HG02884 (cell line): ENCODE measurements at regions not wholly inside any gene's neighbourhood (a gene's known extent, or its start where the extent isn't known, plus 50 kb on each side); places are given as distances from the start of the nearest gene placed in this dataset.

Experiments
- ATAC-seq: cut with Tn5 transposase; IDR thresholded peaks from one replicate; pipeline ENCODE4 v1.9.1; 2021; ENCODE audit warnings: mild to moderate bottlenecking, moderate library complexity; ENCODE audit not compliant: unreplicated experiment

DNA sequence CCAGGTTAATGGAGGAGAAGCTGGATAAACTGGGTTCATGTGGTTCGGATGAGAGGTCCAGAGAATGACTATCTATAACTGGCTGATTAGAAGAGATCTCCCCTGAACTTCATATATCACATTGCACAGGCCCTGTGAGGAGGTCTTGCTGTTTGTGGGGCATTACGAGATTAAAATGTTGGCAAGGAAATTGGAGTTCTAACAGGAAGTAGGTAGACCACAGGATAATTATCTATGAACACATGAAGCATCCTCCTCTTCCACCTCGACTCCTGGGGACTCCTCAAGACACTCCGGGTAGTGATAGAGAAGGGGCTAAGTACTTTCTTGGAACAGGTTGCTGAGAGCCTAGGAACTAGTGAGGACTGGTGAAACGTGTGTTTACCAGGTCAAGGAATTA, 418.8 kb downstream of the KCNH5 start:
- ATAC-seq: no peak

DNA sequence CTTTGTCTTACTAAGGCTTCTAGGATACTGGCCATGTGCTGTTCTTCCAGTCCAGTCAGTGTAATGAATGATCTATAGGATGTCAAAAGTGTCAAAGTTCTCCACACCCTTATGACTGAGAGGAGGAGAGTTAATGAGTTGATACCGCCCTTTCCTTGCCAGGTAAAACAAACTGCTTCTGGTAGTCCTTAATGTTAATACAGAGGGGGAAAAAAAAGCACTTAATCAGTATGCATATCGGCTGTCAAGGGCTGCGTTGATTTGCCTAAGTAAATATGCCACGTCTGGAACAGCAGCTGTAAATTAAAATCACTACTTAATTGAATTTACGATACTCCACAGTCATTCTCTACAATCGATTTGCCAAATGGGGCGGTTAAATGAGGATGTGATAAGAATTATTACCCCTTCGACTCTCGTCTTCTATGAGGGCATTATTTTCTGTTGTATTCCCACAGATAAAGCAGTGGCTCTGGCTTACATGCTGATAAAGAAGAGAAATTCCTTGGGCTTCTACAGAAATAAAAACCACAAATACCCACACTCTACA, 416.0 kb downstream of the KCNH5 start:
- no peak for ATAC-seq

DNA sequence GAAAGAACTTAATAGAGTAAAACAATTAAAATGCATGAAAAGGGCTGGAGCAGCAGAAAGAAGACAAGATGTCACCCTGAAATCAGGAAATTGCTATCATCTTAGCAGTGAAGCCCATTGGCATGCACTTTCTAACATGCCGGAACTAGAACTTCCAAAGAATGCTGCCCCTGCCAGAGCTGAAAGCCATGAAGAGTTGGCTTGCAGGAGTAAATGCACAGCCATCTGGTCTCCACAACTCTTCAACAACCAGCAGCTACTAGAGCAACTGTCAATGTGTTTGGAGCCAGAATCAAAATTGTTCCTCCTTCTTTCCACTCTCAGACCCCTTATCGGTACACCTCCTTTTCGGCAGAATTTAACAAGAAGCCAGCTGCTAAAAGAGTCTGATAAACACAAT, 414.1 kb downstream of the KCNH5 start:
- ATAC-seq: no peak

DNA sequence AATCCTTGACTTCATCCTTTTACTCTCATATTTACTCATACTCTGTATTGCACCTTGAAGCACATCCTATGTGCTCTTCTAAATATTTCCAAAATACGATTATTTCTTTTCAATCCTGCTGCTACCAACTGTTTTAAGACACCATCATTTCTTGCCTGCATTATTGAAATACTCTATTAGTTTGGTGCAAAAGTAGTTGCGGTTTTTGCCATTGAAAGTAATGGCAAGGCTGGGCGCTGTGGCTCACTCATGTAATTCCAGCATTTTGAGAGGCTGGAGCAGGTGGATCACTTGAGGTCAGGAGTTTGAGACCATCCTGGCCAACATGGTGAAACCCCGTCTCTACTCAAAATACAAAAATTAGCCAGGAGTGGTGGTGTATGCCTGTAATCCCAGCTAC, 412.5 kb downstream of the KCNH5 start:
- ATAC-seq: no peak

DNA sequence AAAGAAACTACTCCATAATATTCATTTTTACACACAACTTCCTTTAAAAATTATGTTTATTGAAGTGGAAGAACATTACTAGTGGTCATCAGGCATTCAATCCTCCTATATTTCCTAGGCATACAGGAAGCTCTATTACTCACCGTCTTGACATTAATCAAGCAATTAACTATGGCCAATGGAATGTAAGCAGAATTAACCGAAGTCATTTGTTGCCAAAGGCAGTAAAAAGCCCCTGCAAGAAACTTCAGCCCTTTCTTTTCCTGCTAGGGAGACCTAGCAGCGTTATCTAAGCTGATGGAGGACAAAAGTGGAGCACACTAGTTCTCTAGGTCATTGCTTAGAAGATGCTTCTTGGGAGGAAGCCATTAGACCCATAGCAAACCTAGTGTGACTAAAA, 399.6 kb downstream of the KCNH5 start:
- no peak for ATAC-seq
